Retina (tissue), 1 donor: ENCODE measurements at regions not wholly inside any gene's neighbourhood (a gene's known extent, or its start where the extent isn't known, plus 50 kb on each side); places are given as distances from the start of the nearest gene placed in this dataset.

Source experiments
- DNase-seq: peaks from one replicate; pipeline ENCODE4 v3.0.0-alpha.2; 2016

- DNase-seq = no peak
Observed at GRCh38 chrX:5526191-5526590, 702.5 kb downstream of the NLGN4X start.

- DNase-seq = no peak
Observed at GRCh38 chrX:5490786-5491563, 737.7 kb downstream of the NLGN4X start.

DNA sequence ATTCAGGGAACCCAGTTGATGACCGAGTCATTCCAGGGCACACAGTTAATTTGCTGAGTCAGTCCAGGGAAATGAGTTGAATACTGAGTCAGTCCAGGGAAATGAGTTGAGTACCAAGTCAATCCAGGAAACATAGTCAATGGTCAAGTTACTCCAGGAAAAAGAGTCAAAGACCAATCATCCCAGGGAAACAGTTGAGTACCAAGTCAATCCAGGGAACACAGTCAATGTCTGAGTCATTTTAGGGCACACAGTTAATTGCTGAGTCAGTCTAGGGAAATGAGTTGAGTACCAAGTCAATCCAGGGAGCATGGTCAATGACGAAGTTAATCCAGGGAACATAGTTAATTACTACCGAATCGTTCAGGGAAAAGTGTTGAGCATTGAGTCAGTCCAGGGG, 754.4 kb downstream of the NLGN4X start:
- no peak for DNase-seq

DNA sequence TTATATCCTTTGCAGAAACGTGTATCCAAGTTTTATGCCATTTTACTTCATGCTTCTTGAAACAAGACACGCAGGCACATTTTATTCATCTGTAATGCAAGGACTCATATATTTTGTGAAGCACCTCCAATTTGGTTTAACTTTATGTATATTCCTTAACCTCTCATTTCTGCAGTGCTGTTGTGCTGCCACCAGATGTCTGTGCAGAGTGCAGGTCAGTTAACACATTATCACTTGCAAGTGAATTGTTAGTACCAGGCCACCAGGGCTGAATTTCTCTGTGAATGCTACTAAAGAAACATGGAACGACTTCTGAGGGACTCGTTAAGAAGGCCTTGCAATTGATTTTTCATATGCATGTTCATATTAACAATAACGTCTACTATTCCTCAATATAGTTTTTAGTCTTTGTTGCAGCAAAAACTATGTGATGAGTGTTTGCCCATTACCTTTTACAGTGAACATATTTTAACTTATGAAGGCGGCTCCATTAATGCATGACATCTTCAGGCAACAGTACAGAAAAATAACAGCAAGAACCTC, 770.3 kb downstream of the NLGN4X start:
- no peak for DNase-seq

DNA sequence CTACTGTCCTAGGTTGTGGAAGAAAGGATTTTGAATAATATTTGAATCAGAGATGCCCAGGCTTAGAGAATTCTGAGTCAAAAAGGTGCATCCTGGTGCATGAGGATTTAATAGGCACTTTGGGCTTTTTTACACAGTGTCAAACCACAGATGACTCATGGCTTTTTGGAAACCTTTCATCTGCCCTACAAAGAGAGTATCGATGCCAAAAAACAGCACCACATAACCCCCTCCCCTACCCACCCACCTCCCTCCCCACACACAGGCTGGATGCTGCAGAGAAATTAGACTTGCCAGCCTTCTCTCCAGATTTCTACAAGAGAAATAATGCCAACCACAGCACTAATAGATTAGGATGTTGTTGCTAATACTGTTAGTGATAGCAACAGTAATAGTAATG, 779.3 kb downstream of the NLGN4X start:
- no peak for DNase-seq

DNA sequence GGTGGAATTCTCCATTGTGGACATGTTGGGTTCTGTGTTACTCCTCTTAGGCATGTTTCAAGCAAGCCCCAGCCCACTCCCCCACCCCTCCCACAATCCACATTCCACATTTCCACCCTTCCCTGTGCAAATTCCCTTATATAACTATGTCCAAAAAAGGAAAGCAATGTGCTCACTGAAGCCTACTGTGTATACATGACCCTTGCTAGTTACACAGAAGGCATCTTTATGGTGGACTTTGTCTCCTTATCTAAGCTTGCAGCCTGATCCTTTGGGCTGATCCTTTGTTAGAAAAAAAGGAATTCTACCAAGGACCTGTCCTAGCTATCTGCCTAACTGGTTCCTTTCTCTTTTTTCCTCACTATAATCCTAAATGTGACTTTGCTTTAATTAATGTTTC, 796.8 kb downstream of the NLGN4X start:
- DNase-seq = no peak

DNA sequence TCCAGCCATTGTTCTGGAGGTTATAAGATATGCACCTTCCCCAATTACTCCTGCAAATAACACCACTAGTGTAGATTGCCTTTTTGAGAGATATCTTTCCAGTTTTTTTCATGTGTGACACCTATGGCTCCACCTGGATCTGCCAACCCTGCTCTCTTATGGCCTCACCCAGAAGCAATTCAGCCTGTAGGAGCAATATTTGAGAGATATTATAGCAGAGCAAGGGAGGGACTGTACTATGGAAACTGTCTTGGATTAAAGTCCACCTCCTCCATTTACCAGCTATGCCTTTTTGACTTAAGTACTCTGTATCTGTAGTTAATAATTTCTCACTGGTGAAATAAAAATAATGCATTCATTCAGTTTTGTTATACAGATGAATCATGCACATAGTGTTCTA, 803.5 kb downstream of the NLGN4X start:
- DNase-seq = no peak

DNA sequence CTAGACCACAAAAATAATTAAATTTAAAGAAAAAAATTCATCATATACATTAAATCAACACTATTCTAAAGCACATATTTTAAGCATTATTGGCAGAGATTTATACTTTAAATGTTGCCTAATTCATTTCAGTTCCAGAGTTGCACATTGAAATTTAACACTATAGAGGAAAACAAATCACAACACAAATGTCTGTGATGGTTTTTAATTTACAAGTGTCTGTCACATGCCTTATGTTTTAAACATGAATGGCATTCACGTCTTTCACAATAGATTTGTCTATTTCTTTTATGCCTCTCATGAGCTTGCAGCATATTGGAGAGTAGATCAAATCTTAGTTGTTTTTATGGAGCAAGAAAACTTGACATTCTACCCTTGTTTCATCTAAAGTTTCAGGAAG, 811.3 kb downstream of the NLGN4X start:
- no peak for DNase-seq

- DNase-seq = no peak
Observed at GRCh38 chrX:5415738-5416137, 812.9 kb downstream of the NLGN4X start.

DNA sequence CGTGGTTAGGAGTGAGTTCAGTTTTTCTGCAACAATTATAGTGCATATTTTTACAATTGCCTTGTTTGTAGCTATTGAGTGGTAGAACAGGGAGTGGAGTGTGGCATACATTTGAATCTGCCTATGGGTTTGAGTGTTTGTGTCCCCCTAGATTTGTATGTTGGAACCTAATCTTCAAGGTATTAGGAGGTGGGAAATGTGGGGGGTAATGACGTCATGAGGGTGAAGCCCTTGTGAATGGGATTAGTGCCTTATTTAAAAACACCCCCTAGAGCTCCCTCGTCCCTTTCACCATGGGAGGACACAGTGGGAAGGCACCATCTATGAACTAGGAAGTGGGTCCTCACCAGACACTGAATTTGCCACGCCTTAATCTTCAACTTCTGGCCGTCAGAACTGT, 819.6 kb downstream of the NLGN4X start:
- no peak for DNase-seq

- DNase-seq = no peak
Observed at GRCh38 chrX:5402461-5402860, 826.2 kb downstream of the NLGN4X start.

DNA sequence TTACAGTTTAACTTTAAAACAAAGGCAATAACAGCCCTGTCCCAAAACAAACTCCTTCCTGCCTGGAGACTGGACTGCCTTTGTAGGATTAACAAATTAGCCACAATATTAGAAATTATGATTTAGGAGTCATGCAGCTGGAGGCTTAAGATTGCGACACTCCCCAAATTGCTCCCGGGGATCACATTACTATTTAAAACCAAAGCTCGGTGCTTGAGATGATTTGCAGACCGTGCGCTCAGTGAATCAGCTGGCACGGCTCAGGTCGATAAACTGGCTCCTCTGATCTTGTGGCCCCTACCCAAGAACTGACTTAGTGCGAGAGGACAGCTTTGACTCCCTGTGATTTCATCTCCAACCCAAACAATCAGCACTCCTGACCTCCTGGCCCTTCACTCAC, 829.3 kb downstream of the NLGN4X start:
- DNase-seq = no peak

- no peak for DNase-seq
Observed at GRCh38 chrX:5397409-5397808, 831.3 kb downstream of the NLGN4X start.

- DNase-seq = no peak
Observed at GRCh38 chrX:5390376-5390775, 838.3 kb downstream of the NLGN4X start.

DNA sequence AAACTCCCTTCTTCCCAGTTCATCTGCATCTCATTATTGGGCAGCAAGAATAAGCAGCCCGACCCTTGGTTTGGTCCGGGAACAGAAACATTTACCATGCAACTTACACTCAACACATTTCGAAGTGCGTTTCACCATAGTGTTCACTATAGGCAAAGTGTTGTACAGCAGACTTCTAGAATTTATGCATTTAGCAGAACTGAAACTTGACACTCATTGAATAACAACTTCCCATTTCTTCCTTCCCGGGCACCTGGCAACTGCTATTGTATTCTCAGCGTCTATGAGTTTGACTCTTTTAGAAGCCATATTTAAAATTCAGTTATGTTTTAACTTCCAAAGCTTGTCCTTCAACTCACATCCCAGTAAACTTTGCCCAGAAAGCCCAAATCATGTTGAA, 840.6 kb downstream of the NLGN4X start:
- DNase-seq = no peak

DNA sequence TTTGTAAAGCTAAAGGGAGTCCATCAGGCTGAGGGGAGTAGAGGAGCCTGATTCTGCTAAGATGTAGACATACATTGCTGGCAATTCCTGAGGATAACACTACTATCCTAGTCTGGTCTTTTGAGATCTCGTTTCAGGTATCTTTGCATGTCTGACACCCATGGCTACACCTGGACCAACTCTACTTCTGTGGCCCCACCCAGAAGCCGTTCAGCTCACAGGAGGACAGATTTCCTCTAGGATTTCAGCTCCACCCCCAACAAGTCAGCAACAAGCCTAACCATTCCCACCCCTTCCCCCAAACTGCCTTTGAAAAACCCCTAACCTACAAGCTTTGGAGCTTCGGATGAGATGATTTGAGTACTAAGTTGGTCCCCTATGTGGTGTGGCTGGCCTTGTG, 848.2 kb downstream of the NLGN4X start:
- DNase-seq = no peak

- DNase-seq = no peak
Observed at GRCh38 chrX:5341902-5342301, 886.8 kb downstream of the NLGN4X start.

DNA sequence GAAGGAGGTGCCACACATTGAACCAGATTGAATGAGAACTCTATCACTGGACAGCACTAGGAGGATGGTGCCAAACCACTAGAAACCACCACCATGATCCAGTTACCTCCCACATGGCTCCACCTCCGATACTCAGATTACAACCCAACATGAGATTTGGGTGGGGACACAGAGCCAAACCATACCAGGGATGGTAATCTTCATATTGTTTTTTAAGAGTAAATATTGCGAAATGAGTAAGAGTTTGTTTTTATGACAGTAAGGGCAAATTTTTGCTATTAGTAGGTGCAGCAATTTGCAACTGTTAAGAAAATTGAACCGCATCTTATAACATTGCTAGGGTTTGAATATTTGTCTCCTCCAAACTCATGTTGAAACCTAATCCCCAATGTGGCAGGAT, 891.5 kb downstream of the NLGN4X start:
- DNase-seq = no peak

DNA sequence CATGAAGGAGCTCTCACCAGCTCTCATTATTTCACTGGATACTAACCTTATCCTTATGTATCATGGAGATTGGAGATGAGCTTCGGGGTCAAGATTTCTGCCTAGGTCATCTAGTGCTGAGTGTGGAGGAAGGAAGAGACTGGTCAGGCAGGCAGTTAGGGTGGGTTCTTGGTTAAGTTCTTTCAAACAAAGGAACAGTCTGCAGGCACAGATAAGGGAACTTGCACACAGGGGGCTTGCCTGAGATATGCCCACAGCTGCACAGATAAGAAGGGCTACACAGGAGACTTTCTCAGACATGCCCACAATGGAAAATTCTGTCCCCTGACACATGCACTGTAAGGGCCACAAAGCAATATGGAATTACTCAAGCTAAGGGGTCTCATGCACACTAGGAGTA, 904.1 kb downstream of the NLGN4X start:
- DNase-seq = no peak

- DNase-seq = no peak
Observed at GRCh38 chrX:5314148-5314547, 914.5 kb downstream of the NLGN4X start.

DNA sequence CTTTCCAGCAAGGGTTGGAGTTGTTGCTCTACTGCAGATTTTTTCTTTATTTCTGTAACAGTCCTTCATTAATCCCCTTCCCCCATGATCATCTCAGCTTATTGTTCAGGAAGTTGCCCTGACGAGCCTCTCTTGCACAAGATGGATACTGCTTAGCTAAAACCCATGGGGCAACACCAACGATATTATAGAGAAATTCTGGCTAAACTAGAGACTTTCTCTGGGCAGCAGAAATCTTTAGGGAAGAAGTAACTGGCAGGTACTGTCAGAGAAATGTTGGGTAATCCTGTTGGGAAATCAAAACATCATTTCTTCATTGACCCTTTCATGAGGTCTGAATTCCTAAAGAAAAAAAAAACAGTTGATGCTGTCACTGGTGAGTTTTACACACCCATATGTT, 921.3 kb downstream of the NLGN4X start:
- no peak for DNase-seq

- DNase-seq = no peak
Observed at GRCh38 chrX:5306654-5307121, 922.0 kb downstream of the NLGN4X start.

- DNase-seq = no peak
Observed at GRCh38 chrX:5305452-5305851, 923.2 kb downstream of the NLGN4X start.

DNA sequence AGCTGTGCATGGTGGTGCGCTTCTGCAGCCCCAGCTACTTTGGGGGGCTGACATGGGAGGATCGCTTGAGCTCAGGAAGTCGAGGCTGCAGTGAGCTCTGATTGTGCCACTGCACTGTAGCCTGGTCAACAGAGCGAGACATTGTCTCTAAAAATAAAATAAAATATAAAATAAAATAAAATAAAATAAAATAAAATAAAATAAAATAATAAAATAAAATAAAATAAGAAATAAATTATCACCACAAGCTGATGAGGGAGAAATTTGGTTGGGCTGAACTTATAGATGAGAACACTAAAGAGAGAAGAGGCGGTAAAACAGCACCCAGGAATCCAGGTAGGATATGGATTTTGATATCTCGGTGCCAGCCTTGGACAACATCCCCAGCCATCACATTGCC, 933.7 kb downstream of the NLGN4X start:
- DNase-seq = no peak

DNA sequence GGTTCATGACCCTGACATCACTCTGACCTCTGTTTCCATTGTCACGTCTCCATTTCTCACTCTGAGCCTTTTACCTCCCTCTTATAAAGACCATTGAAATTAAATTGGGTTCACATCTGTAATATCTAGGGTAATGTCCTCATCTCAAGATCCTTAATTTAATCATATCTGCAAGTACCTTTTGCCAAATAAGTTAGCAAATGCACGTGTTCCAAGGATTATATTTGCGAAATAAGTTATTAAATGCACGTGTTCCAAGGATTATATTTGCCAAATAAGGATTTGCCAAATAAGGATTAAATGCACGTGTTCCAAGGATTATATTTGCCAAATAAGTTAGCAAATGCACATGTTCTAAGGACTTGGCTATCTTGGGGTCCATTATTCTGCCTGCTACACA, 938.0 kb downstream of the NLGN4X start:
- no peak for DNase-seq
